ENCODE measurements at regions not wholly inside any gene's neighbourhood (a gene's known extent, or its start where the extent isn't known, plus 50 kb on each side); places are given as distances from the start of the nearest gene placed in this dataset.

DNA sequence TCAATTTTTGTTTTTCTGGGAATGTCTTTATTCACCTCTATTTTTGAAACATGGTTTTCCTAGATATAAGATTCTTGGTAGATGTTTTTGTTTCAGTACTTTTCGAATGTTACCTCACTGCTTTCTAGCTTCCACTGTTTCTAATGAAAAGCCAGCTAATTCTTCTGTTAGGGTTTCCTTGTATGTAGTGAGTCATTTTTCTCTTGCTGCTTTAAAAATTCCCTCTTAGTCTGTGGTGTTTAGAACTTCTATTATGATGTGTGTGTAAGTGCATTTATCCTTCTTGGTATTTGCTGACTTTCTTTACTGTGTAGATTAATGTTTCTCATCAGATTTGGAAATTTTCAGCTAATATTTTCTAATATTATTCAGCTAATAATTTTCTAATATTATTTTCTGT is 151.1 kb upstream of the OSTN start:
- intact Hi-C loops (cut with DNase I): no loop called here
- Histone ChIP-seq H3K36me3 (replicated peaks in 1 of 2; ENCODE audit: insufficient read depth in 1 of 2, low read depth in 2 of 2) (no peaks in the 10 kb centered on the region), H3K27me3 (no peaks in the 10 kb centered on the region), H3K4me1 (no peaks in the 10 kb centered on the region), H3K9me3 (no peaks in the 10 kb centered on the region), H3K27ac (no peak overlapping the region), H3K4me3 (no peak overlapping the region)
- no peak for DNase-seq
- 66 to 78% methylated on average over 1 of the region's 1 CpG for WGBS, 2 donors
- TF ChIP-seq, protein P1, sequence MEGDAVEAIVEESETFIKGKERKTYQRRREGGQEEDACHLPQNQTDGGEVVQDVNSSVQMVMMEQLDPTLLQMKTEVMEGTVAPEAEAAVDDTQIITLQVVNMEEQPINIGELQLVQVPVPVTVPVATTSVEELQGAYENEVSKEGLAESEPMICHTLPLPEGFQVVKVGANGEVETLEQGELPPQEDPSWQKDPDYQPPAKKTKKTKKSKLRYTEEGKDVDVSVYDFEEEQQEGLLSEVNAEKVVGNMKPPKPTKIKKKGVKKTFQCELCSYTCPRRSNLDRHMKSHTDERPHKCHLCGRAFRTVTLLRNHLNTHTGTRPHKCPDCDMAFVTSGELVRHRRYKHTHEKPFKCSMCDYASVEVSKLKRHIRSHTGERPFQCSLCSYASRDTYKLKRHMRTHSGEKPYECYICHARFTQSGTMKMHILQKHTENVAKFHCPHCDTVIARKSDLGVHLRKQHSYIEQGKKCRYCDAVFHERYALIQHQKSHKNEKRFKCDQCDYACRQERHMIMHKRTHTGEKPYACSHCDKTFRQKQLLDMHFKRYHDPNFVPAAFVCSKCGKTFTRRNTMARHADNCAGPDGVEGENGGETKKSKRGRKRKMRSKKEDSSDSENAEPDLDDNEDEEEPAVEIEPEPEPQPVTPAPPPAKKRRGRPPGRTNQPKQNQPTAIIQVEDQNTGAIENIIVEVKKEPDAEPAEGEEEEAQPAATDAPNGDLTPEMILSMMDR (IDR thresholded peaks at IDR 0.05): no peak
- no peak for TF ChIP-seq POLR2A (IDR thresholded peaks at IDR 0.05)
- ATAC-seq: no peak

DNA sequence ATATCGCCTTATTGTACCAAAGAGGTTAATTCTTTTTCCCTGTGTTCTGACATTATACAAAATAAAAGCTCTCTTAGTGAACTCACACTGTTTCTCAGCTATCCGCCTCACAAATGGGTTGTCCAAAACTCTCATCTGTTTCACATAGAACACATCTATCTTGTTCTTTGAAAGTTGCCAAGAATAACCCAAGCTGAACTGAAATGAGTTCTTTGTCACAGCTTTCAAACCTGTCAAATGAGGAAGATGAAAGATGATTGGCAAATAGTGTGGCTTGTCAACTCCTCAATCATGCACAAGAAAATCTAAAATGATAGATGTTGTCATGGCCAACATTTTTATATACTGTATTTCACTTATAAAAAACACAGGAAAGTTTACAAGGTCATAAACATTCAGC is 168.1 kb upstream of the OSTN start:
- intact Hi-C loops (cut with DNase I): no loop called here
- 74 to 88% methylated on average over 2 of the region's 2 CpGs for WGBS, 2 donors
- Histone ChIP-seq H3K9me3 (no peaks in the 10 kb centered on the region), H3K4me3 (no peak overlapping the region), H3K27ac (no peak overlapping the region), H3K27me3 (no peaks in the 10 kb centered on the region), H3K36me3 (replicated peaks in 1 of 2; ENCODE audit: insufficient read depth in 1 of 2, low read depth in 2 of 2) (no peaks in the 10 kb centered on the region), H3K4me1 (no peaks in the 10 kb centered on the region)
- no peak for TF ChIP-seq POLR2A (IDR thresholded peaks at IDR 0.05)
- TF ChIP-seq, protein P1 (IDR thresholded peaks at IDR 0.05): no peak
- DNase-seq: no peak
- no peak for ATAC-seq

DNA sequence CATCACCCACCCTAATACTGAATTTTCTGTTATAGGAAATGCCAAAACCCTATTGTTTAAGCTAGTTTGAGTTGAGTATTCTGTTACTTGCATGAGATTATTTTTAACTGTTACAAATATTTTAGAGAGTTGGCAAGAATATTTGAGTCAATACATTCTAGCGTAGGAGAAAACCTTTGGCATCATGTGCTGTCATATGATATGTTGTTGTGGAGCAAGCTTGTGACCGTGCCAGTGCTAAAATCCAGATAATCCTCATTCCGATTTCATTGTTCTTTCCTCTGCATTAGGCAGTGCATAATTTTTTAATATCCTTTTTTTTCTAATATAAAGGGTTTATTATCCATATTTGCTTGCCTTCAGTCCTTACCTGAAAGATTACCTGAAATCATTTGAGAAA is 168.0 kb upstream of the GMNC start:
- no peaks in the 10 kb centered on the region for H3K4me1 ChIP-seq
- DNase-seq (no peak), ATAC-seq (no peak)
- no peaks in the 10 kb centered on the region for H3K36me3 ChIP-seq (replicated peaks in 1 of 2; ENCODE audit: insufficient read depth in 1 of 2, low read depth in 2 of 2)
- no peaks in the 10 kb centered on the region for H3K27me3 ChIP-seq
- TF ChIP-seq POLR2A (IDR thresholded peaks at IDR 0.05): no peak
- WGBS, 2 donors: 14% methylated on average over 3 of the region's 3 CpGs
- H3K27ac ChIP-seq: no peak overlapping the region
- H3K4me3 ChIP-seq: no peak overlapping the region
- intact Hi-C loops (cut with DNase I): no loop called here
- no peaks in the 10 kb centered on the region for H3K9me3 ChIP-seq

DNA sequence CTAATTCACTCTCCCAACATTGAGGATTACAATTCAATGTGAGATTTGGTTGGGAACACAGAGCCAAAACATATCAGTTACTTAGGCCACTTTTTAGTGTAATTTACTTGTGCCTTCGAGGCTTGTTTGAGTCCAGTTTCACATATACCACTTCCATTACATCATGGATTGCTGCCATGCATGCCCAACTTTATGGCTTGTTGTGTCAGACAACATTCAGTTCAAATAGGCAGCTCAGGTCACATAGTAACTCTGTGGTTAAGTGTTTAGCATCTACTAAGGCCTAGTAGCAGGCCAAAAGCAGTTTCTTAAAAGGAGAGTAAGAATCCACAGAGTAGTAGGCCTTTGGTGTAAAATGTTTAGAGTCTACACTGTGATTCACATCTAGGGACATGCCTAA is 164.3 kb upstream of the GMNC start:
- Histone ChIP-seq H3K4me1 (no peaks in the 10 kb centered on the region), H3K27ac (no peak overlapping the region), H3K4me3 (no peak overlapping the region), H3K9me3 (no peaks in the 10 kb centered on the region), H3K36me3 (replicated peaks in 1 of 2; ENCODE audit: insufficient read depth in 1 of 2, low read depth in 2 of 2) (no peaks in the 10 kb centered on the region), H3K27me3 (no peaks in the 10 kb centered on the region)
- intact Hi-C loops (cut with DNase I): no loop called here
- 36 to 38% methylated on average over 1 of the region's 1 CpG for WGBS, 2 donors
- no peak for ATAC-seq
- TF ChIP-seq POLR2A (IDR thresholded peaks at IDR 0.05): no peak
- TF ChIP-seq, protein P1 (IDR thresholded peaks at IDR 0.05): no peak
- DNase-seq: no peak

DNA sequence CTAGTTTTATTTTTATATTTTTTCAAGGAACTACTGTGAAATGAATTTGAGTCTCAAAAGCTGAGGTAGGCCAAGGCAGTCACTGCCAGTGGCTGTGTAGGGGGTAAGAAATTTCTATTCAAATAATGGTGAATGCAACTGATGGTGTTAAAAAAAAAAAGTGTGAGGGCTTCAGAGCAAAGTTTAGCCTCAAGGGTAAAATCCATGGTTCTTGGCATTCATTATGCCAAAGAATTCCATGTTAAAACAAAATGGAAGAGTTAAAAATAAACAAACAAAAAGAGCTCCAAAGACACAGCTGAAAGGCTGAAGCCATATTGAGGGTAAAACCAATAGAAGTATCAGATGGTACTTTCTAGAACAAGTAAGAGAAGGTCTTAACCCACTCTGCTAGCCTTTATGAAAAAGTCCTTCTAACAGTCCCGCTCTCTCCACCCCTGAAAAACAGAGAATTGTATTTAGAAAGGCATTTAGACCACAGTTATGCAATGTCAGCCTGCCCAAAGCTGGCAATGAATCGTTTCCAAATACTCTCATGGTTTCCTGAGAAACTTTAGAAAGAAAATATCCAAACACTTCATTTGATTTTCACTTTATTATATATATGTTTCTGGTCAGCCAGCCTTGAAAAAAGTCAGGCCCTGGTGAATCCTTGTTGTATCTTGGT is 158.4 kb upstream of the GMNC start:
- Histone ChIP-seq H3K27ac (no peak overlapping the region), H3K4me3 (no peak overlapping the region), H3K27me3 (no peaks in the 10 kb centered on the region), H3K4me1 (no peaks in the 10 kb centered on the region), H3K36me3 (replicated peaks in 1 of 2; ENCODE audit: insufficient read depth in 1 of 2, low read depth in 2 of 2) (no peaks in the 10 kb centered on the region), H3K9me3 (no peaks in the 10 kb centered on the region)
- WGBS, 2 donors: 55 to 60% methylated on average over 2 of the region's 2 CpGs
- intact Hi-C loops (cut with DNase I): no loop called here
- no peak for ATAC-seq
- TF ChIP-seq, protein P1 (IDR thresholded peaks at IDR 0.05): no peak
- no peak for TF ChIP-seq POLR2A (IDR thresholded peaks at IDR 0.05)
- DNase-seq: no peak
